Ishikawa (cell line): ENCODE measurements at regions not wholly inside any gene's neighbourhood (a gene's known extent, or its start where the extent isn't known, plus 50 kb on each side); places are given as distances from the start of the nearest gene placed in this dataset.

Source experiments
- CEBPB ChIP-seq: IDR thresholded peaks from 2 replicates; pipeline ENCODE4 v1.6.1; 2012
- CREB1 ChIP-seq: IDR thresholded peaks from 2 replicates; pipeline ENCODE4 v1.6.1; 2012; ENCODE audit warnings: low read depth
- EGR1 ChIP-seq: IDR thresholded peaks from 2 replicates; pipeline ENCODE4 v1.6.1; 2012
- EP300 ChIP-seq: IDR thresholded peaks from 2 replicates; pipeline ENCODE4 v1.6.1; 2012; ENCODE audit warnings: borderline replicate concordance
- FOXM1 ChIP-seq: IDR thresholded peaks from 2 replicates; pipeline ENCODE4 v1.6.1; 2012; ENCODE audit warnings: low read depth, borderline replicate concordance
- MAX ChIP-seq: IDR thresholded peaks from 2 replicates; pipeline ENCODE4 v1.6.1; 2012
- NFIC ChIP-seq: IDR thresholded peaks from 2 replicates; pipeline ENCODE4 v1.6.1; 2012
- RAD21 ChIP-seq: IDR thresholded peaks from 2 replicates; pipeline ENCODE4 v1.6.1; 2012; ENCODE audit warnings: low read depth
- REST ChIP-seq: IDR thresholded peaks from 2 replicates; pipeline ENCODE4 v1.6.1; 2012; ENCODE audit warnings: low read depth, mild to moderate bottlenecking
- TAF1 ChIP-seq: IDR thresholded peaks from 2 replicates; pipeline ENCODE4 v1.6.1; 2012; ENCODE audit warnings: low read depth, mild to moderate bottlenecking
- TCF12 ChIP-seq: IDR thresholded peaks from 2 replicates; pipeline ENCODE4 v1.6.1; 2012; ENCODE audit warnings: low read depth
- TEAD4 ChIP-seq: IDR thresholded peaks from 2 replicates; pipeline ENCODE4 v1.6.1; 2012
- USF1 ChIP-seq: IDR thresholded peaks from 2 replicates; pipeline ENCODE4 v1.6.1; 2012
- YY1 ChIP-seq: IDR thresholded peaks from 2 replicates; pipeline ENCODE4 v1.6.1; 2012; ENCODE audit warnings: low read depth
- ZBTB7A ChIP-seq: IDR thresholded peaks from 2 replicates; pipeline ENCODE4 v1.6.1; 2012; ENCODE audit warnings: low read depth

GRCh38 chr7:29641651-29642050 lies 78.0 kb downstream of the PRR15 start:
- TF ChIP-seq TCF12 (no peak), USF1 (no peak), REST (no peak), TEAD4 (no peak), ZBTB7A (no peak), CREB1 (no peak), EGR1 (no peak), MAX (no peak), RAD21 (no peak), FOXM1 (no peak), CEBPB (no peak), YY1 (no peak), NFIC (no peak), TAF1 (no peak), EP300 (no peak)

- TF ChIP-seq CEBPB (no peak), YY1 (no peak), USF1 (no peak), MAX (no peak), TCF12 (no peak), EP300 (no peak), TAF1 (no peak), REST (no peak), NFIC (no peak), EGR1 (no peak), TEAD4 (no peak), ZBTB7A (no peak), CREB1 (no peak), RAD21 (no peak), FOXM1 (no peak)
These were observed 79.0 kb downstream of the PRR15 start for GRCh38 chr7:29642494-29643155.

GRCh38 chr7:29647020-29647654 lies 83.5 kb downstream of the PRR15 start:
- TF ChIP-seq USF1 (no peak), TCF12 (no peak), TEAD4 (no peak), FOXM1 (no peak)

GRCh38 chr7:29649028-29649716 lies 85.5 kb downstream of the PRR15 start:
- TF ChIP-seq NFIC (no peak), TEAD4 (no peak), YY1 (no peak), USF1 (no peak), TCF12 (no peak), ZBTB7A (no peak), EP300 (no peak), CEBPB (no peak), REST (no peak), MAX (no peak), TAF1 (no peak), FOXM1 (no peak), RAD21 (no peak), CREB1 (no peak), EGR1 (no peak)
